ENCODE measurements at regions not wholly inside any gene's neighbourhood (a gene's known extent, or its start where the extent isn't known, plus 50 kb on each side); places are given as distances from the start of the nearest gene placed in this dataset.

- H3K4me1 ChIP-seq (ENCODE audit: control insufficient read depth in 3 of 3, insufficient read depth in 3 of 3, low read length in 3 of 3), result peaks cover 0 to 13% (median 9%) of the 10 kb centered on the region in 3 donors
- no peak overlapping the region for H3K27ac ChIP-seq (ENCODE audit: low read depth, low read length)
- H3K4me3 ChIP-seq (ENCODE audit: low read length in 3 of 3), result no peak overlapping the region
- no peak overlapping the region for H3K9ac ChIP-seq (ENCODE audit: low read depth in 1 of 3, low read length in 3 of 3)
- peaks cover 0 to 6% (median 0%) of the 10 kb centered on the region in 3 donors for H3K27me3 ChIP-seq (ENCODE audit: control insufficient read depth in 3 of 3, insufficient read depth in 3 of 3, low read length in 3 of 3)
- no peaks in the 10 kb centered on the region for H3K36me3 ChIP-seq (ENCODE audit: control insufficient read depth in 3 of 3, insufficient read depth in 3 of 3, low read length in 3 of 3)
- H3K9me3 ChIP-seq (ENCODE audit: control insufficient read depth in 3 of 3, low read length in 3 of 3), result no peaks in the 10 kb centered on the region
Measured at GRCh38 chr2:236337465-236338325, 73.5 kb upstream of the ASB18 start.

- no peaks in the 10 kb centered on the region for H3K9me3 ChIP-seq (ENCODE audit: control insufficient read depth in 3 of 3, low read length in 3 of 3)
- H3K9ac ChIP-seq (ENCODE audit: low read depth in 1 of 3, low read length in 3 of 3), result no peak overlapping the region
- H3K27ac ChIP-seq (ENCODE audit: low read depth, low read length), result no peak overlapping the region
- peak overlapping the region in 1 of 3 donors; percentile 49 for H3K4me3 ChIP-seq (ENCODE audit: low read length in 3 of 3)
- H3K27me3 ChIP-seq (ENCODE audit: control insufficient read depth in 3 of 3, insufficient read depth in 3 of 3, low read length in 3 of 3), result peaks cover 0 to 6% (median 2%) of the 10 kb centered on the region in 3 donors
- no peaks in the 10 kb centered on the region for H3K36me3 ChIP-seq (ENCODE audit: control insufficient read depth in 3 of 3, insufficient read depth in 3 of 3, low read length in 3 of 3)
- H3K4me1 ChIP-seq (ENCODE audit: control insufficient read depth in 3 of 3, insufficient read depth in 3 of 3, low read length in 3 of 3), result peaks cover 0 to 13% (median 9%) of the 10 kb centered on the region in 3 donors
Measured at GRCh38 chr2:236338495-236339184, 74.4 kb upstream of the ASB18 start.

GRCh38 chr2:236340251-236340650, 76.0 kb upstream of the ASB18 start:
- Histone ChIP-seq H3K27ac (ENCODE audit: low read depth, low read length) (no peak overlapping the region), H3K9ac (ENCODE audit: low read depth in 1 of 3, low read length in 3 of 3) (no peak overlapping the region), H3K4me1 (ENCODE audit: control insufficient read depth in 3 of 3, insufficient read depth in 3 of 3, low read length in 3 of 3) (peaks cover 0 to 8% (median 7%) of the 10 kb centered on the region in 3 donors)

GRCh38 chr2:236341067-236341466, 76.9 kb upstream of the ASB18 start:
- H3K4me1 ChIP-seq (ENCODE audit: control insufficient read depth in 3 of 3, insufficient read depth in 3 of 3, low read length in 3 of 3), result peaks cover 0 to 8% (median 7%) of the 10 kb centered on the region in 3 donors

More at GRCh38 chr2:236340251-236340650, 76.0 kb upstream of the ASB18 start:
- no peaks in the 10 kb centered on the region for H3K36me3 ChIP-seq (ENCODE audit: control insufficient read depth in 3 of 3, insufficient read depth in 3 of 3, low read length in 3 of 3)
- H3K9me3 ChIP-seq (ENCODE audit: control insufficient read depth in 3 of 3, low read length in 3 of 3), result no peaks in the 10 kb centered on the region
- no peak overlapping the region for H3K4me3 ChIP-seq (ENCODE audit: low read length in 3 of 3)
- H3K27me3 ChIP-seq (ENCODE audit: control insufficient read depth in 3 of 3, insufficient read depth in 3 of 3, low read length in 3 of 3), result peaks cover 0 to 6% (median 2%) of the 10 kb centered on the region in 3 donors

GRCh38 chr2:236341721-236342120, 77.5 kb upstream of the ASB18 start:
- H3K27me3 ChIP-seq (ENCODE audit: control insufficient read depth in 3 of 3, insufficient read depth in 3 of 3, low read length in 3 of 3), result peaks cover 2 to 6% (median 3%) of the 10 kb centered on the region in 3 donors
- no peak overlapping the region for H3K4me3 ChIP-seq (ENCODE audit: low read length in 3 of 3)
- H3K4me1 ChIP-seq (ENCODE audit: control insufficient read depth in 3 of 3, insufficient read depth in 3 of 3, low read length in 3 of 3), result peaks cover 0 to 8% (median 7%) of the 10 kb centered on the region in 3 donors
- no peaks in the 10 kb centered on the region for H3K36me3 ChIP-seq (ENCODE audit: control insufficient read depth in 3 of 3, insufficient read depth in 3 of 3, low read length in 3 of 3)
- H3K9me3 ChIP-seq (ENCODE audit: control insufficient read depth in 3 of 3, low read length in 3 of 3), result no peaks in the 10 kb centered on the region
- no peak overlapping the region for H3K27ac ChIP-seq (ENCODE audit: low read depth, low read length)
- H3K9ac ChIP-seq (ENCODE audit: low read depth in 1 of 3, low read length in 3 of 3), result no peak overlapping the region

More at GRCh38 chr2:236341067-236341466, 76.9 kb upstream of the ASB18 start:
- no peak overlapping the region for H3K9ac ChIP-seq (ENCODE audit: low read depth in 1 of 3, low read length in 3 of 3)
- peaks cover under 1 to 6% (median 2%) of the 10 kb centered on the region in 3 donors for H3K27me3 ChIP-seq (ENCODE audit: control insufficient read depth in 3 of 3, insufficient read depth in 3 of 3, low read length in 3 of 3)
- H3K9me3 ChIP-seq (ENCODE audit: control insufficient read depth in 3 of 3, low read length in 3 of 3), result no peaks in the 10 kb centered on the region
- no peak overlapping the region for H3K27ac ChIP-seq (ENCODE audit: low read depth, low read length)
- no peaks in the 10 kb centered on the region for H3K36me3 ChIP-seq (ENCODE audit: control insufficient read depth in 3 of 3, insufficient read depth in 3 of 3, low read length in 3 of 3)
- no peak overlapping the region for H3K4me3 ChIP-seq (ENCODE audit: low read length in 3 of 3)

GRCh38 chr2:236342507-236342906, 78.3 kb upstream of the ASB18 start:
- no peak overlapping the region for H3K9ac ChIP-seq (ENCODE audit: low read depth in 1 of 3, low read length in 3 of 3)
- H3K9me3 ChIP-seq (ENCODE audit: control insufficient read depth in 3 of 3, low read length in 3 of 3), result no peaks in the 10 kb centered on the region
- no peak overlapping the region for H3K4me3 ChIP-seq (ENCODE audit: low read length in 3 of 3)
- H3K4me1 ChIP-seq (ENCODE audit: control insufficient read depth in 3 of 3, insufficient read depth in 3 of 3, low read length in 3 of 3), result peaks cover 0 to 8% (median 5%) of the 10 kb centered on the region in 3 donors
- no peak overlapping the region for H3K27ac ChIP-seq (ENCODE audit: low read depth, low read length)
- H3K27me3 ChIP-seq (ENCODE audit: control insufficient read depth in 3 of 3, insufficient read depth in 3 of 3, low read length in 3 of 3), result peaks cover 2 to 6% (median 3%) of the 10 kb centered on the region in 3 donors
- H3K36me3 ChIP-seq (ENCODE audit: control insufficient read depth in 3 of 3, insufficient read depth in 3 of 3, low read length in 3 of 3), result no peaks in the 10 kb centered on the region

GRCh38 chr2:236342951-236343350, 78.7 kb upstream of the ASB18 start:
- Histone ChIP-seq H3K36me3 (ENCODE audit: control insufficient read depth in 3 of 3, insufficient read depth in 3 of 3, low read length in 3 of 3) (no peaks in the 10 kb centered on the region), H3K4me3 (ENCODE audit: low read length in 3 of 3) (no peak overlapping the region), H3K9me3 (ENCODE audit: control insufficient read depth in 3 of 3, low read length in 3 of 3) (no peaks in the 10 kb centered on the region), H3K4me1 (ENCODE audit: control insufficient read depth in 3 of 3, insufficient read depth in 3 of 3, low read length in 3 of 3) (peaks cover 0 to 8% (median 3%) of the 10 kb centered on the region in 3 donors), H3K27ac (ENCODE audit: low read depth, low read length) (no peak overlapping the region), H3K9ac (ENCODE audit: low read depth in 1 of 3, low read length in 3 of 3) (no peak overlapping the region), H3K27me3 (ENCODE audit: control insufficient read depth in 3 of 3, insufficient read depth in 3 of 3, low read length in 3 of 3) (peaks cover 2 to 6% (median 3%) of the 10 kb centered on the region in 3 donors)

GRCh38 chr2:236343400-236344161, 79.4 kb upstream of the ASB18 start:
- H3K9ac ChIP-seq (ENCODE audit: low read depth in 1 of 3, low read length in 3 of 3), result no peak overlapping the region
- H3K36me3 ChIP-seq (ENCODE audit: control insufficient read depth in 3 of 3, insufficient read depth in 3 of 3, low read length in 3 of 3), result no peaks in the 10 kb centered on the region
- no peak overlapping the region for H3K27ac ChIP-seq (ENCODE audit: low read depth, low read length)
- no peak overlapping the region for H3K4me3 ChIP-seq (ENCODE audit: low read length in 3 of 3)
- H3K27me3 ChIP-seq (ENCODE audit: control insufficient read depth in 3 of 3, insufficient read depth in 3 of 3, low read length in 3 of 3), result peaks cover 2 to 6% (median 3%) of the 10 kb centered on the region in 3 donors
- H3K4me1 ChIP-seq (ENCODE audit: control insufficient read depth in 3 of 3, insufficient read depth in 3 of 3, low read length in 3 of 3), result peaks cover 0 to 2% (median 2%) of the 10 kb centered on the region in 3 donors
- no peaks in the 10 kb centered on the region for H3K9me3 ChIP-seq (ENCODE audit: control insufficient read depth in 3 of 3, low read length in 3 of 3)

GRCh38 chr2:236344446-236344845, 80.2 kb upstream of the ASB18 start:
- peaks cover 2 to 6% (median 3%) of the 10 kb centered on the region in 3 donors for H3K27me3 ChIP-seq (ENCODE audit: control insufficient read depth in 3 of 3, insufficient read depth in 3 of 3, low read length in 3 of 3)
- H3K4me1 ChIP-seq (ENCODE audit: control insufficient read depth in 3 of 3, insufficient read depth in 3 of 3, low read length in 3 of 3), result peaks cover 0 to 2% (median 0%) of the 10 kb centered on the region in 3 donors
- no peak overlapping the region for H3K9ac ChIP-seq (ENCODE audit: low read depth in 1 of 3, low read length in 3 of 3)
- H3K36me3 ChIP-seq (ENCODE audit: control insufficient read depth in 3 of 3, insufficient read depth in 3 of 3, low read length in 3 of 3), result no peaks in the 10 kb centered on the region
- no peak overlapping the region for H3K4me3 ChIP-seq (ENCODE audit: low read length in 3 of 3)
- H3K27ac ChIP-seq (ENCODE audit: low read depth, low read length), result no peak overlapping the region
- H3K9me3 ChIP-seq (ENCODE audit: control insufficient read depth in 3 of 3, low read length in 3 of 3), result no peaks in the 10 kb centered on the region
